B cell (primary cell): ENCODE measurements at regions not wholly inside any gene's neighbourhood (a gene's known extent, or its start where the extent isn't known, plus 50 kb on each side); places are given as distances from the start of the nearest gene placed in this dataset.

Experiments used
- ATAC-seq: fragments of 200-7000 bp; cut with Tn5 transposase; one replicate; pipeline ENCODE4 v1.10.0; 2021; ENCODE audit warnings: low read depth, mild to moderate bottlenecking, moderate number of reproducible peaks, moderate library complexity
- CTCF ChIA-PET: fragments of 350-600 bp; sonication (Branson Sonifier 250); formaldehyde crosslinking; loops from one replicate; lab custom pipeline; 2021; ENCODE audit warnings: antibody characterized with exemption, inconsistent platforms; lab: Charles Lee
- POLR2A ChIA-PET: fragments of 350-600 bp; sonication (Branson Sonifier 250); formaldehyde crosslinking; loops from one replicate; lab custom pipeline; 2021; ENCODE audit warnings: antibody characterized with exemption; lab: Charles Lee
- DNase-seq: peaks from one replicate; pipeline ENCODE4 v3.0.0; 2013
- H2AFZ ChIP-seq: 2 replicates; pipeline ENCODE4 v1.6.1; 2012; ENCODE audit warnings: mild to moderate bottlenecking, low read depth, low read length; ENCODE audit not compliant: insufficient read depth, poor library complexity, severe bottlenecking
- H3K27ac ChIP-seq, 2 donors: 1 replicate in 1 of 2; 2 replicates in 1 of 2; pipeline ENCODE4 v1.5.1; 2012 to 2013; ENCODE audit warnings: low read length in 2 of 2, mild to moderate bottlenecking in 2 of 2, moderate library complexity in 1 of 2
- H3K27me3 ChIP-seq, 4 experiments: fragments of 200-600 bp in 1 of 4; sonication (generic) in 1 of 4; replicated peaks in 1 of 4; 1 replicate in 2 of 4; 2 replicates in 2 of 4; pipeline versions ENCODE4 v1.6.1 to v1.7.0; 2013 to 2016; ENCODE audit warnings: low read length in 3 of 4, mild to moderate bottlenecking in 2 of 4, mixed read lengths in 1 of 4, moderate library complexity in 1 of 4; ENCODE audit not compliant: insufficient read depth in 4 of 4, control insufficient read depth in 3 of 4; ENCODE audit errors: control extremely low read depth in 1 of 4
- H3K36me3 ChIP-seq, 2 experiments: replicated peaks in 1 of 2; 1 replicate in 1 of 2; 2 replicates in 1 of 2; pipeline versions ENCODE4 v1.6.1 to v1.7.1; 2013; ENCODE audit warnings: low read length in 1 of 2; ENCODE audit not compliant: insufficient read depth in 2 of 2, control insufficient read depth in 1 of 2; ENCODE audit errors: control extremely low read depth in 1 of 2, extremely low read depth in 1 of 2
- H3K4me1 ChIP-seq, 2 donors: fragments of 200-600 bp in 1 of 2; sonication (generic) in 1 of 2; 1 replicate in 1 of 2; 2 replicates in 1 of 2; pipeline versions ENCODE4 v1.5.1 to v1.6.1; 2013 to 2017; ENCODE audit warnings: low read length in 2 of 2; ENCODE audit not compliant: control insufficient read depth in 2 of 2, insufficient read depth in 2 of 2
- H3K4me2 ChIP-seq: replicated peaks from 2 replicates; pipeline ENCODE3; 2012; ENCODE audit warnings: mild to moderate bottlenecking, low read depth, low read length; ENCODE audit not compliant: poor library complexity, severe bottlenecking
- H3K4me3 ChIP-seq, 5 experiments: fragments of 200-600 bp in 1 of 5; sonication (generic) in 1 of 5; 1 replicate in 3 of 5; 2 replicates in 2 of 5; pipeline versions ENCODE4 v1.5.1 to v1.7.0; 2011 to 2016; ENCODE audit warnings: low read length in 4 of 5, mild to moderate bottlenecking in 4 of 5, low read depth in 2 of 5, control low read depth in 1 of 5, moderate library complexity in 1 of 5; ENCODE audit not compliant: insufficient read depth in 1 of 5; ENCODE audit errors: control extremely low read depth in 1 of 5, extremely low read depth in 1 of 5
- H3K79me2 ChIP-seq: fragments of 200-600 bp; sonication (generic); one replicate; pipeline ENCODE4 v1.6.0; 2016; ENCODE audit warnings: low read length; ENCODE audit not compliant: control insufficient read depth, insufficient read depth
- H3K9ac ChIP-seq: fragments of 200-600 bp; sonication (generic); 2 replicates; pipeline ENCODE4 v1.6.1; 2017; ENCODE audit warnings: mild to moderate bottlenecking, low read length, moderate library complexity
- H3K9me3 ChIP-seq, 3 donors: one replicate each; pipeline versions ENCODE4 v1.6.1 to v1.7.1; 2013; ENCODE audit warnings: low read length in 2 of 3; ENCODE audit not compliant: control insufficient read depth in 2 of 3, insufficient read depth in 1 of 3; ENCODE audit errors: control extremely low read depth in 1 of 3
- H4K20me1 ChIP-seq: 2 replicates; pipeline ENCODE4 v1.6.0; 2012; ENCODE audit warnings: mild to moderate bottlenecking, low read length; ENCODE audit not compliant: insufficient read depth, control insufficient read depth, poor library complexity, severe bottlenecking
- H3K27ac Mint-ChIP-seq: one replicate; pipeline ENCODE4 v1.8.0; 2021; ENCODE audit warnings: mixed read lengths
- H3K27me3 Mint-ChIP-seq: one replicate; pipeline ENCODE4 v1.8.0; 2021; ENCODE audit warnings: mixed read lengths
- H3K4me1 Mint-ChIP-seq: one replicate; pipeline ENCODE4 v1.8.0; 2021; ENCODE audit warnings: mixed read lengths
- H3K4me3 Mint-ChIP-seq: one replicate; pipeline ENCODE4 v1.8.0; 2021; ENCODE audit warnings: mixed read lengths
- H3K9me3 Mint-ChIP-seq: one replicate; pipeline ENCODE4 v1.8.0; 2022; ENCODE audit warnings: mixed read lengths; ENCODE audit not compliant: insufficient read depth
- EZH2 ChIP-seq: IDR thresholded peaks from 2 replicates; pipeline ENCODE4 v1.6.1; 2012; ENCODE audit warnings: borderline replicate concordance, low read depth, mild to moderate bottlenecking, moderate library complexity, low read length; ENCODE audit not compliant: insufficient read depth, poor library complexity, severe bottlenecking
- WGBS: methylation state at CpG from one replicate; pipeline ENCODE4 v1.1.5; 2013; ENCODE audit warnings: missing lambda C conversion rate; ENCODE audit not compliant: insufficient coverage; 5-methylcytosine and 5-hydroxymethylcytosine counted together
- intact Hi-C: fragments of 100-400 bp; cut with micrococcal nuclease; formaldehyde crosslinking; loops from one replicate; pipeline ENCODE4 v1.10.0; 2022
- TF ChIP-seq, protein P1 (sequence below): fragments of 200-600 bp; IDR thresholded peaks from one replicate; pipeline ENCODE4 v1.8.0; 2022; ENCODE audit warnings: antibody characterized with exemption, mild to moderate bottlenecking

DNA sequence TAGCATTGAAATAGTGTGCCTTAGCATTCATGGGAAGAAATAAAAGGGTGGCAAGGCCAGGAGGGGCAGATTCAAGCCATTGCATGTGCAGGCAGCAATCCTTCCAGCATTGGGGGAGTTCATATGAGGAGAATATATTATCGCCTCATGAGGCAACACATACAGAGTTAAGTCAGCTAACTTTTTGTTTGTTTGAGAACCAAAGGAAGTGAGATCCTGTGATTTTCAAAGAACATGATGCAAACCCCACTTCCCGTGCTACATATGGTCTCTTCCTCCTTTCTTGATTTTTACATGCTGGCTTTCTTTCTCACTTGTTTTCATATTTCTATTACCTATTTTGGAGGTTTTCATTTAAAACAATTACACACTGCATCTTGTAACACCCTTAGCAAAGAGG is 579.7 kb upstream of the ARID1B start:
- no peaks in the 10 kb centered on the region for H4K20me1 ChIP-seq
- ATAC-seq (no peak), DNase-seq (no peak)
- H3K4me3 Mint-ChIP-seq: peak overlapping the region; percentile 11
- H3K9me3 ChIP-seq: peaks cover 0 to 3% (median 0%) of the 10 kb centered on the region in 3 donors
- H2AFZ ChIP-seq: no peak overlapping the region
- H3K36me3 ChIP-seq: no peaks in the 10 kb centered on the region
- no peak overlapping the region for H3K27ac ChIP-seq
- peak overlapping the region; percentile 12 for H3K27ac Mint-ChIP-seq
- H3K4me1 ChIP-seq: peaks cover 3 to 11% of the 10 kb centered on the region in 2 donors
- H3K9ac ChIP-seq: no peak overlapping the region
- WGBS: 40% methylated on average over 2 of the region's 2 CpGs
- CTCF ChIA-PET: interaction anchor here (0.7 to 1.4 kb wide), 2 partner anchors 12 to 342 kb away, joined by 3 read pairs; no protein-coding TSS in a partner anchor
- no peak overlapping the region for H3K4me2 ChIP-seq
- intact Hi-C loops: no loop called here
- H3K79me2 ChIP-seq: no peaks in the 10 kb centered on the region
- H3K4me1 Mint-ChIP-seq: peaks cover 19% of the 10 kb centered on the region
- TF ChIP-seq, protein P1, sequence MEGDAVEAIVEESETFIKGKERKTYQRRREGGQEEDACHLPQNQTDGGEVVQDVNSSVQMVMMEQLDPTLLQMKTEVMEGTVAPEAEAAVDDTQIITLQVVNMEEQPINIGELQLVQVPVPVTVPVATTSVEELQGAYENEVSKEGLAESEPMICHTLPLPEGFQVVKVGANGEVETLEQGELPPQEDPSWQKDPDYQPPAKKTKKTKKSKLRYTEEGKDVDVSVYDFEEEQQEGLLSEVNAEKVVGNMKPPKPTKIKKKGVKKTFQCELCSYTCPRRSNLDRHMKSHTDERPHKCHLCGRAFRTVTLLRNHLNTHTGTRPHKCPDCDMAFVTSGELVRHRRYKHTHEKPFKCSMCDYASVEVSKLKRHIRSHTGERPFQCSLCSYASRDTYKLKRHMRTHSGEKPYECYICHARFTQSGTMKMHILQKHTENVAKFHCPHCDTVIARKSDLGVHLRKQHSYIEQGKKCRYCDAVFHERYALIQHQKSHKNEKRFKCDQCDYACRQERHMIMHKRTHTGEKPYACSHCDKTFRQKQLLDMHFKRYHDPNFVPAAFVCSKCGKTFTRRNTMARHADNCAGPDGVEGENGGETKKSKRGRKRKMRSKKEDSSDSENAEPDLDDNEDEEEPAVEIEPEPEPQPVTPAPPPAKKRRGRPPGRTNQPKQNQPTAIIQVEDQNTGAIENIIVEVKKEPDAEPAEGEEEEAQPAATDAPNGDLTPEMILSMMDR: no peak
- no peak for TF ChIP-seq EZH2
- no peak overlapping the region for H3K4me3 ChIP-seq
- peaks cover 3% of the 10 kb centered on the region for H3K27me3 Mint-ChIP-seq
- POLR2A ChIA-PET: no interaction called here
- H3K27me3 ChIP-seq: no peaks in the 10 kb centered on the region
- H3K9me3 Mint-ChIP-seq: peaks cover 2% of the 10 kb centered on the region

DNA sequence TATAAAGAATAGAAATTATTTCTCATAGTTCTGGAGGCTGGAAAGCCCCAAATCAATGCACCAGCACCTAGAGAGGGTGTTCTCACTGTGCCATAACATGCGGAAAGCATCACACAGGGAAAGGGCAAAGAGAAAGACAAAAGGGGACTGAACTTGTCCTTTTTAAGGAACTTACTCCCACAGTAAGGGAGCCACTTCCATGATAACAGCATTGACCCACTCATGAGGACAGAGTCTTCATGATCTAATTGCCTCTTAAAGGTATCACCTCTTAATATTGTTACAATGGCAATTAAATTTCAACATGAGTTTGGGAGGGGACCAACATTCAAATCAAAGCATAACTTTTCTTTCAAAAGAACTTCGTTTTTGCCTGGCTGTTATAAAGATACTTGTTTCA is 582.2 kb upstream of the ARID1B start:
- H3K79me2 ChIP-seq: no peaks in the 10 kb centered on the region
- TF ChIP-seq EZH2: no peak
- TF ChIP-seq, protein P1: no peak
- no peaks in the 10 kb centered on the region for H4K20me1 ChIP-seq
- H3K4me2 ChIP-seq: no peak overlapping the region
- no peak overlapping the region for H3K9ac ChIP-seq
- whole genome bisulfite sequencing: 100% methylated on average over 1 of the region's 2 CpGs
- H3K27me3 Mint-ChIP-seq: peaks cover 3% of the 10 kb centered on the region
- no peak overlapping the region for H2AFZ ChIP-seq
- H3K27ac ChIP-seq: no peak overlapping the region
- ATAC-seq (no peak), DNase-seq (no peak)
- peaks cover 0 to 3% (median 0%) of the 10 kb centered on the region in 3 donors for H3K9me3 ChIP-seq
- no peak overlapping the region for H3K4me3 ChIP-seq
- CTCF ChIA-PET: no interaction called here
- H3K36me3 ChIP-seq: no peaks in the 10 kb centered on the region
- H3K4me1 ChIP-seq: peaks cover 3 to 11% of the 10 kb centered on the region in 2 donors
- intact Hi-C loops: no loop called here
- no peaks in the 10 kb centered on the region for H3K27me3 ChIP-seq
- POLR2A ChIA-PET: no interaction called here
- H3K4me1 Mint-ChIP-seq: peaks cover 24% of the 10 kb centered on the region
- H3K4me3 Mint-ChIP-seq: no peak overlapping the region
- H3K9me3 Mint-ChIP-seq: peaks cover 2% of the 10 kb centered on the region
- no peak overlapping the region for H3K27ac Mint-ChIP-seq
